CD4-positive, alpha-beta T cell (primary cell): ENCODE measurements at regions not wholly inside any gene's neighbourhood (a gene's known extent, or its start where the extent isn't known, plus 50 kb on each side); places are given as distances from the start of the nearest gene placed in this dataset.

ENCODE experiments used
- ATAC-seq: fragments of 200-7000 bp; cut with Tn5 transposase; one replicate; pipeline ENCODE4 v1.10.0; 2022; ENCODE audit warnings: mild to moderate bottlenecking; ENCODE audit not compliant: poor library complexity
- CTCF ChIA-PET: fragments of 350-600 bp; sonication (Branson Sonifier 250); formaldehyde crosslinking; loops from one replicate; lab custom pipeline; 2021; ENCODE audit warnings: antibody characterized with exemption, inconsistent platforms; lab: Charles Lee
- POLR2A ChIA-PET: fragments of 350-600 bp; sonication (Branson Sonifier 250); formaldehyde crosslinking; loops from one replicate; lab custom pipeline; 2021; ENCODE audit warnings: antibody characterized with exemption, inconsistent platforms; lab: Charles Lee
- DNase-seq, 14 experiments: peaks; one replicate each; pipeline ENCODE4 v3.0.0-alpha.2; 2013 to 2020; ENCODE audit warnings: mixed read lengths in 2 of 14
- H3K27ac ChIP-seq, 2 donors: one replicate each; pipeline versions ENCODE4 v1.5.1 to v1.7.0; 2013; ENCODE audit warnings: low read length in 2 of 2, low read depth in 1 of 2, mild to moderate bottlenecking in 1 of 2
- H3K27me3 ChIP-seq, 2 experiments: 1 replicate in 1 of 2; 2 replicates in 1 of 2; pipeline versions ENCODE4 v1.6.1 to v1.7.0; 2013; ENCODE audit warnings: low read length in 2 of 2, control low read depth in 1 of 2, mild to moderate bottlenecking in 1 of 2, moderate library complexity in 1 of 2; ENCODE audit not compliant: insufficient read depth in 2 of 2, control insufficient read depth in 1 of 2
- H3K36me3 ChIP-seq: one replicate; pipeline ENCODE4 v1.6.1; 2013; ENCODE audit warnings: low read length, control low read depth; ENCODE audit not compliant: insufficient read depth
- H3K4me1 ChIP-seq: one replicate; pipeline ENCODE4 v1.6.1; 2013; ENCODE audit warnings: low read length, control low read depth; ENCODE audit not compliant: insufficient read depth
- H3K4me3 ChIP-seq: one replicate; pipeline ENCODE4 v1.5.1; 2013; ENCODE audit warnings: mild to moderate bottlenecking, low read length, moderate library complexity
- H3K9me3 ChIP-seq, 2 experiments: 1 replicate in 1 of 2; 2 replicates in 1 of 2; pipeline versions ENCODE4 v1.6.1 to v1.7.0; 2013; ENCODE audit warnings: low read length in 2 of 2, mild to moderate bottlenecking in 2 of 2, control low read depth in 1 of 2, moderate library complexity in 1 of 2; ENCODE audit not compliant: control insufficient read depth in 1 of 2, insufficient read depth in 1 of 2
- H3K27ac Mint-ChIP-seq: one replicate; pipeline ENCODE4 v1.8.0; 2020; ENCODE audit warnings: mixed read lengths
- H3K27me3 Mint-ChIP-seq: one replicate; pipeline ENCODE4 v1.8.0; 2021; ENCODE audit warnings: mixed read lengths
- H3K36me3 Mint-ChIP-seq: one replicate; pipeline ENCODE4 v1.8.0; 2021; ENCODE audit warnings: low read depth, mixed read lengths
- H3K4me1 Mint-ChIP-seq: one replicate; pipeline ENCODE4 v1.8.0; 2021; ENCODE audit warnings: low read depth, mixed read lengths
- H3K4me3 Mint-ChIP-seq: one replicate; pipeline ENCODE4 v1.8.0; 2020; ENCODE audit warnings: mild to moderate bottlenecking, mixed read lengths
- H3K9me3 Mint-ChIP-seq: one replicate; pipeline ENCODE4 v1.8.0; 2020; ENCODE audit warnings: mixed read lengths
- CTCF ChIP-seq: fragments of 200-600 bp; IDR thresholded peaks from one replicate; pipeline ENCODE4 v1.8.0; 2022; ENCODE audit warnings: antibody characterized with exemption, mild to moderate bottlenecking
- intact Hi-C, 2 experiments: fragments of 100-400 bp; cut with DNase I in 1 of 2; cut with micrococcal nuclease in 1 of 2; formaldehyde crosslinking; loops; one replicate each; pipeline versions ENCODE4 v1.15.1 to v1.9.0; 2023 to 2025; cut with DNase I, micrococcal nuclease

- H3K4me1 ChIP-seq: peaks cover 13% of the 10 kb centered on the region
- H3K27ac Mint-ChIP-seq: no peak overlapping the region
- H3K4me1 Mint-ChIP-seq: peaks cover 21% of the 10 kb centered on the region
- no peaks in the 10 kb centered on the region for H3K27me3 Mint-ChIP-seq
- intact Hi-C loops: no loop called here
- no peak overlapping the region for H3K4me3 ChIP-seq
- DNase-seq (no peak), ATAC-seq (no peak)
- POLR2A ChIA-PET: no interaction called here
- no peak overlapping the region for H3K27ac ChIP-seq
- no peaks in the 10 kb centered on the region for H3K9me3 ChIP-seq
- H3K4me3 Mint-ChIP-seq: no peak overlapping the region
- no peaks in the 10 kb centered on the region for H3K36me3 ChIP-seq
- CTCF ChIA-PET: no interaction called here
- no peaks in the 10 kb centered on the region for H3K27me3 ChIP-seq
- no peak for TF ChIP-seq CTCF
- no peaks in the 10 kb centered on the region for H3K9me3 Mint-ChIP-seq
- no peaks in the 10 kb centered on the region for H3K36me3 Mint-ChIP-seq
These were observed 217.2 kb downstream of the SPRY1 start for GRCh38 chr4:123613586-123614344.

- no peak for ATAC-seq
- no peak overlapping the region for H3K4me3 Mint-ChIP-seq
- H3K4me1 Mint-ChIP-seq: peaks cover 21% of the 10 kb centered on the region
- intact Hi-C loops: no loop called here
- H3K27ac Mint-ChIP-seq: no peak overlapping the region
- no peaks in the 10 kb centered on the region for H3K27me3 Mint-ChIP-seq
- Histone ChIP-seq H3K36me3 (no peaks in the 10 kb centered on the region), H3K4me3 (no peak overlapping the region), H3K9me3 (no peaks in the 10 kb centered on the region), H3K27me3 (no peaks in the 10 kb centered on the region), H3K27ac (no peak overlapping the region), H3K4me1 (peaks cover 13% of the 10 kb centered on the region)
- DNase-seq: no peak
- POLR2A ChIA-PET: no interaction called here
- CTCF ChIA-PET: no interaction called here
- H3K36me3 Mint-ChIP-seq: no peaks in the 10 kb centered on the region
- H3K9me3 Mint-ChIP-seq: no peaks in the 10 kb centered on the region
- TF ChIP-seq CTCF: no peak
These were observed 219.3 kb downstream of the SPRY1 start for GRCh38 chr4:123615901-123616300.

- no peaks in the 10 kb centered on the region for H3K36me3 Mint-ChIP-seq
- Histone ChIP-seq H3K27me3 (no peaks in the 10 kb centered on the region), H3K27ac (peak overlapping the region in 1 of 2 donors; percentile 71), H3K36me3 (no peaks in the 10 kb centered on the region), H3K4me3 (no peak overlapping the region), H3K9me3 (no peaks in the 10 kb centered on the region), H3K4me1 (peaks cover 13% of the 10 kb centered on the region)
- intact Hi-C loops: no loop called here
- H3K9me3 Mint-ChIP-seq: no peaks in the 10 kb centered on the region
- H3K27ac Mint-ChIP-seq: peak overlapping the region; percentile 86
- POLR2A ChIA-PET: interaction anchor here (1.6 kb wide), 1 partner anchor 17 kb away, joined by 6 read pairs; no protein-coding TSS in a partner anchor
- H3K4me1 Mint-ChIP-seq: peaks cover 21% of the 10 kb centered on the region
- no peak for TF ChIP-seq CTCF
- H3K27me3 Mint-ChIP-seq: no peaks in the 10 kb centered on the region
- DNase-seq (peak in 11 of 14 experiments; percentile 4 to 91 (median 30)), ATAC-seq (peak; percentile 97)
- CTCF ChIA-PET: no interaction called here
- H3K4me3 Mint-ChIP-seq: peak overlapping the region; percentile 9
These were observed 220.4 kb downstream of the SPRY1 start for GRCh38 chr4:123616951-123617461.
